HPDE6-E6E7 (cell line): ENCODE measurements at regions not wholly inside any gene's neighbourhood (a gene's known extent, or its start where the extent isn't known, plus 50 kb on each side); places are given as distances from the start of the nearest gene placed in this dataset.

Source experiments
- DNase-seq: peaks from one replicate; pipeline ENCODE4 v3.0.0; 2011; ENCODE audit warnings: missing footprints; ENCODE audit errors: extremely low spot score

DNA sequence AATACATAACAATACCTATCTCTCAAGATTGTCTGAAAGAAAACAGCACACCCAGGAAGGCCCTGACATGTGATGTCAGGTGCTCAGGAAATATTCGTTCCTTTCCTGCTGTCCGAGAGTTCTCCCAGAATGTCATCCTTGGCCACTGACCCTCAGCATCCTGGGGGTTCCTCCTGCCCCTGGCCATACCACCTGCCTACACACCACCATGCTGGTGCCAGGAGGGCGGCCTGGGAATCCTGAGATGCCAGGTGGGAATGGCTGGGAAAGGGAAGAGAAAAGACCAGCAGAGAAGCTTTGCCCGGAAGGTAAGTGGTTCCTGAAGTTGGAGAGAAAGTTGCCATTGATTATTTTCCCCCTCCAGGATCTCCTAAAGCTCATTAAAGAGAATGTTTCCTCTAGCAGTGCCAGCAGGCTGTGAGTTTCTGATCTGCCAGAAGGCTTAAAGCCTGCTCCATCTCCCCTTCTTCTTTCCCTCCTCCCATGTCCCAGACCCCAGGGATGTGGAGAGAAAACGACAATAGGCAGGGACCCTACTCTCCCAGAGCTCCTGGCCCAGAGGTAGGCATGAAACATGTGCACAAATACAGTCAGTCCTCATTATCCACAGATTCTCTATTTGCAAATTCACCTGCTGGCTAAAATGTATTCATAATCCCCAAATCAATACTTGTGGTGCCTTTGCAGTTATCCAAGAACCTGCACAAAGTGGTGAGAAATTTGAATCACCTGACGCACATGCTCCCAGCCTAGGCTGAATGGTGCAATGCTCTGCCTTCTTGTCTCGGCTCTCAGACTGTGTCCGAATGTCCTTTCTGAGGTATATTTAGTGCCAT is 147.1 kb upstream of the MYCN start:
- DNase-seq = no peak

DNA sequence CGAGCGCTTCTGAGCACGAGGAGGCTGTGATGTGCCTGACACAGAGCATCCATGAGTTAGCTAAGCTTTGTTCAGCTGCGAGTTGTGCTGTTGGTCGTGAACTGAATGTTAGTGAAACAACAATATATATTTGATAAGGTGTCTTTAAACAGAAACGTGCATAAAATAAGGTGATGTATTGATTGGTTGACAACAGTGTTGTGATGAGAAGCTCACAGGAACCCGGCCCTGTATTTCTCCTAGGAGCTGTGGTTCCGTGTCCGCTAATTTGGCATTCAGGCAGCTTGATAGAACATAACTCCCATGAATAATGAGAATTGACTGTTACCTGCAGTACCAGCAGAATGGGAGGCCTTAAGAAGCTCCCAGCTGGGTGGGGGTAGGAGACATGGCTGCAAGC is 146.4 kb upstream of the MYCN start:
- no peak for DNase-seq

DNA sequence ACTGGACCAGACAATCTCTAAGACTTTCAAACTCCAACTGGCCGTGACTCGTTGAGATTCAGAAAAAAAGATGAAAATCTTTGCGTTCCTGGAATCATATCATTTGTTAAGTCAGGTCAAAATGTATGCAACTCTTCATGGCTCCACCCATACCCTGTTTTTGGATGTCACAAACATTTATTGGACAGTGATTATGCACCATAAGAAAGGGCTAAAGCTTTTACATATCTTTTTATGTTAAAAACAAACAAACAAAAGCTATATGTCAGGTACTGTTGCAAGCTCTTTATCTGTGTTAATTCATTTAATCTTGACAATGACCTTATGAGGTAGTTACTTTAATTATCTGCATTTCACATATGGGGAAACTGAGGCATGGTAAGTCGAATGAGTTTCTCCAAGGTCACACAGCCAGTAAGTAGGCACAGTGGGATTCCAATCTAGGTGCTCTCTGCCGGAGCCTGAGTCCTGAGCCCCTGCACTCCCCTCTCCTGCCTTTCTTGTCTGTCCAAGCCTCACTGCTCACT is 145.7 kb upstream of the MYCN start:
- no peak for DNase-seq

DNA sequence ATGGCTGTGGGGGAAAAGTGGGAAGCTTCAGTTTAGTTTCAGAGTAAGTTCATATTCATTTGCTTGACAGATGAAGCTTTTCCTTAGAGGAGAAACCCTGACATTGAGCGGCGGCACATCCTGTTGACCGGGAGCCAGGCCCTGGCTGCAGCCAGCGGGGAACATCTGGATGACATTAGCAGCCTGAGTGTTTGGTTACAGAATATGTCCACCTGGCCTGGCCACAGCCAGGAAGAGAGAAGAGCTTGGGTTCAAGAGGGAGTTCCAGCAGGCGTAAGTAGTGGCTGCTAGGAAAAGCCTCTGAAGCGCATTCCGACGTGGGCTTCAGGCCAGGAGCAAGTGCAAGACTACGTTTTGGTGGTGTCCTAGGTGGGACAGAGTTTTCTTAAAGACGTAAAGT is 144.9 kb upstream of the MYCN start:
- no peak for DNase-seq

DNA sequence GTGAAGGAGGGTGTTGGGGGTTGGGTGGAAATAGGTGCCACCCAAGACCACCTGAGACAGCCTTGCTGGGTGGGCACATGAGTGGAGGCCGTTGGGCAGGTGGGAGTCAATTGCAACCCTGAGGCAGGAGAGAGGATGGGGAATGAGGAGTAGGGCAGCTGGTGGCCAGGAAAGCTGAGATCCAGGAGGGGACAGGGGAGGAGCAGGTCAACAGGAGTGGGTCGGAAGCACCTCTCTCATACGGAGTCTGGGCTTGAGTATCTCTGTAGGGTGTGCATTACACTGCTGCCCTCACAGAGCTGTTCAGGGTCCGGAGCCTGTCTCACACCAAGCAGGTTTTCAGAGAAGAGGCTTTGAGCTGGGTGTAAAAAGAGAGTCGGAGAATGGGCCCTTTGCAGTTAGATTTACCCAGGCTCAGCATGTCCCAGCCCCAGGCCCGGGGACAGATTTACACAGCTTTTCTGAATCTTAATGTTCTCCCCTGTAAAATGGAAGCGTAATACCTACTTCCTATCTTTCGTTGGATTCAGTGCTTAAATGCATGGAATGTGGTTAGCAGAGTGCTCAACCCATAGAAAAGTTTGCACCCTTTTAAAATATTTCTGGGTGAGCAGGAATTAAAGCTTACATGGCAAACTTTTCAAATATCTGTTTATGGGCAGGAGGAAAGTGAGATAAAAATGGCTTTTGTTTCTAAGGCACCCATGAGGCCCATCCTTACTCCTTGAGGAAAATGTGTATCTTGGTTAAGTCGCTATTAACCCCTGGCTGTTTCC is 144.0 kb upstream of the MYCN start:
- no peak for DNase-seq

DNA sequence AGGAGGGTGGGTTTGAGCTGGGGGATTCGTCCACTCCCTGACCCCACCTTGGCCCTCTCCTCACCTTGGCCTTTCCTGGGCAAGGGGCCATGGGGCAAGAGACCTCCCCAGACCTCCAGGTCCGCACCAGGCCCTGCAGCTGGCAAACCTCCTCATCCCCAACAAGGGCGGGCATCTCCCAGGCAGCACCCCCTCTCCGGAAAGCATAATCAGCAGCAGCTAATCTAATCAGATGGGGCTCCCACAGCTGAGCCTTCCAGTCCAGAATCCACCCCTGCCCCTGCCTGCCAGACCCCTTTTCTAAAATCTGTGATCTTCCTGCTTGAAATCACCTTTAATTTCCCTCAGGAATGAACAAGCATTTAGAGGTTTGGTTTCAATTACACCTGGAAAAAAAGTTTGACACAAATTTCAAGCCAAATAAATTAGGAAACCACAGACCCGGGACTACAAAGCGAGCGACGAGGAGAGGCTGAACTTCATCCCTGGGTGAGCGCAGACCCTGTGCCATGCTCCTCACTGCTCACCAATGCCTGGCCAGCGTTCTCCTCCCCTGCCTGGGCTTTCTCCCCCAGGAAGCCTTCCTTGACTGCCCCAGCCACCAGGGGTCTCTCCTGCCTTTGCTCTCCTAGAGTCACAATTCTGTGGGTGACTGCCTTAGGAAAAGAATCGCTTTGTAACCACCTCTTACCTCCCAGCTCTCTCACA is 143.0 kb upstream of the MYCN start:
- no peak for DNase-seq

DNA sequence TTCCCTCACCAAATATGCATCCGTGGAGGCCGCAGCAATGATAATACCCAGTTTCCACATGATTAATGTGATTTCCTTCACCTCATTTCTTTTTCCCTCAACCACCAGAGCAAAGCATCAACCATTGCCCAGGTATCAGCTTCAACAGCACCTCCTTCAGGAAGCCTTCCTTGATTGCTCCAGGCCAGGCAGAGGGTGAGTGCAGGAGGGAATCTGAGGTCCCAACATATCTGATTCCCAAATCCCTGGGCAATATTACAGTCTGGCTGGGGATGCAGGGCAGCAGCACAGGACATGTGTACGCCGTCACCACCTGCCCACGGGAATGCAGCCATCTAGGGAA is 142.4 kb upstream of the MYCN start:
- no peak for DNase-seq

DNA sequence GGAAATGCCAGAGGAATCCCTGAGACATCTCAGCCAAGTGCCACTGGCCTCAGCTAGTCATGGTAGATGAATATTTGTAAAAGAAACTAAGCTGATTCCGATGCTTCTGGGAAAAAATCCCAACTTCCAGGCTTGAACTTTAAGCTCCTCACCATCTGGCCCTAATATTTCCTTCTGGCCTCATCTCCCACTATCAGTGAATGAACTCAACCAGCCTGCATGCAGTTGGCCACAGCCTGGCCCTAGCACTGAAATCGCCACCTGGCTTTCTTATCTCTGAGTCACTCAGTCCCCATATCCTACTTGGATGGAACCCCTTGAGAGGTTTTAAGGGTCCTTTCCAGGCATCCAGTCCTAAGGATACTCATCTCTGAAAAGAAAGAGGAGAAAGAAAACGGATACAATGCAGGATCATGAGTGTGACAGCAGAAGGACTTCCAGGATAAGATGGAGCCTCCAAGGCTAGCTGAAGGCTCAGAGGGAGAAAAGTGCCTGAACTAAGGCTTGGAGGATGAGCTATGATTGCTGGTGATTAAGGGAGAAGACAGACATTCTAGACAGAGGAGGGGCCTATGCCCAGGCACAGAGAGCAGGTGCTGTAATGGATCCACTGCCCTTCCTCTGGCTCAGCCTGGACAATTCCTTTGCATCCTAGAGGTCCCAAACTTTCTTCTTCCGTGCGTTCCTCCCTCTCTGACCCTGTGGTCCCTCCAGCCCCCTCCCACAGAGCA is 141.5 kb upstream of the MYCN start:
- no peak for DNase-seq

DNA sequence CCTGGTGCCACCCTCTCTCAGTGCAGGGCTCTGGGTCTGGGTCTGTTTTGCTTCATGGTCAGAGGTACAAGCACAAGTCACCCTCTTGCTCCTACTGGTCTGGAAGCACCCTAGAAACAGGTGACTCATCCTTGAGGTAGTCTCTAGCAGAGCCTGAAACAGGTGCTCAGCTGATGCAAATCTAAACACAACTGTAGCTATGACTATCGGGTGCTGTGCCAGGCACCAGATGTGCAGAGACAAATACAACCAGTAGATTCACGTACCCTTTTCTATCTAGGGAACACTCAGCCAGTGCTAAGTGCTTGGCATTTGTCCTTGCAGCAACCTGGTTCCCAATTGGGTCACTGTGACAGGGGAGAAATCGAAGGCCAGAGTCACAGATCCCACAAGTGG is 140.9 kb upstream of the MYCN start:
- DNase-seq = no peak

DNA sequence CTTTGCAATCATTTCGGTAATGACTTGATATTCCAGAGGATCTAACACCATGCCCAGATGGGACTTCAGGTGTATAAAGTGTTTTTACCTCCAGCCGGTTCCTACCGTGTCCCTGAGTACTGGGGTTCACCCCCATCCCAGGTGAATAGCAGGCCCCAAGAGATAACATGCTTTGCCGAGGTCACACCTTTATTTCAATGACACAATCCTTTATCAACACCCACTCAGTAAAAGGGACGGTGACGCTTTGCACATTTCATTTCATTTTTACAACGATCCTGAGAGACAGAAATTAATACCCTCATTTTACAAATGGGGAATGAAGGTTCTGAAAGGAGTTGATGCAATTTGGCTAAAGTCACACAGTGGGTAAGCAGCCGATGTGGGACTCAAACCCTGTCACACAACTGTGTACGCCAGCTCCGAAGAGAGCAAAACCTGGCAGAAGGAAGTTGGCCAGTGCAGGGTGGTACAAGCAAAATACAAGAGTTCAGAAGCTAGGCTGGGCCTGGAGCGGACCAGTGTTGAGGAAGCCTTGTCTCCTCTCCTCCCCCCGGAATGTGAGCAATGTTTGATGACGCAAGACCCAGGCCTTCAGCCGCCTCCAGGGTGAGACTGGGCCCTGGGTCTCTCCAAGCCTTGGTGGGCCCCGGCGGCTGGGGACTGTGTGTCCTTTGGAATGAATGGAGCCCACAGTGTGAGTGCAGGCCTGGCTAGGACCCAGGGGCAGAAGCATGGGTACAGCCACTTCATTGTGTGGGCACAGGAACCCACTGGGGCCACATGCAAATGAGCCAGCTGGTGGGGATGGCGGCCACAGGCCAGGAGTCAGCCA is 139.6 kb upstream of the MYCN start:
- DNase-seq = no peak

DNA sequence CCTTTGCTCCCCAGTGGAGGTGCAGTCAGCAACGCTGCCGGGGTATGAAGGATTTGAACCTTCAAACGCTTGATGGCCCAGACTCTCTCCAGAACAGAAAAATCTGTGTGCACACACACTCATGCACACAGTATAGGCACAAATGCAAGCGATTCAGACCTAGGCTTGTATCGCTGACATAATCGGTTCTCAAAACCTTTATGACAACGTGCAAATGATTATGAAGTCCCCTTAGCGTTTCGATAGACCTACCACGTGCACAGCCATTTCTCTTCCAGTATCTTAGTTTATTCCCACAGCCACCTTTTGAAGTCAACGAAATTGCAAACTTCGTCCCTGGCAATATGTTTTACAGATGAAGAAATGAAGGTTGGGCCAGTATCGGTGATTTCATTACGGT is 138.9 kb upstream of the MYCN start:
- no peak for DNase-seq

DNA sequence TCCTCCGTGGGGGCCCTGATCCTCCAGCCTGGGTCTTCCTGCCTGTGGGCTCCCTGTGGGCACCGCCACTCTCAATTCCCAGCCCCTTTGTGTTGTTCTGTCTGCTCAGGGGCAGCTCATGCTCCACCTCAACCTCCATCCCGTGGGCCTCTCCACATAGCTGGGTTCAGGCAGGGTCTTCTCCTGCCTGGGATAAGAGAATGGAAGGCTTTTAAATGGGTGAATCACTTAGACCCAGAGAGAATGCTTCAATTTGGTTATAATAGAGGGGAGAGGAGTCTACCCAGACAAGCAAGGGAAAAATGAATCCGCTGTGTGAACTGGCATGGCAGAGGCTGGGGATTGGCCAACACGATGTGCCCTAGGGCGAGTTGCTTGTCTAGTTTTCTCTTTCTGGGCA is 138.4 kb upstream of the MYCN start:
- DNase-seq = no peak

DNA sequence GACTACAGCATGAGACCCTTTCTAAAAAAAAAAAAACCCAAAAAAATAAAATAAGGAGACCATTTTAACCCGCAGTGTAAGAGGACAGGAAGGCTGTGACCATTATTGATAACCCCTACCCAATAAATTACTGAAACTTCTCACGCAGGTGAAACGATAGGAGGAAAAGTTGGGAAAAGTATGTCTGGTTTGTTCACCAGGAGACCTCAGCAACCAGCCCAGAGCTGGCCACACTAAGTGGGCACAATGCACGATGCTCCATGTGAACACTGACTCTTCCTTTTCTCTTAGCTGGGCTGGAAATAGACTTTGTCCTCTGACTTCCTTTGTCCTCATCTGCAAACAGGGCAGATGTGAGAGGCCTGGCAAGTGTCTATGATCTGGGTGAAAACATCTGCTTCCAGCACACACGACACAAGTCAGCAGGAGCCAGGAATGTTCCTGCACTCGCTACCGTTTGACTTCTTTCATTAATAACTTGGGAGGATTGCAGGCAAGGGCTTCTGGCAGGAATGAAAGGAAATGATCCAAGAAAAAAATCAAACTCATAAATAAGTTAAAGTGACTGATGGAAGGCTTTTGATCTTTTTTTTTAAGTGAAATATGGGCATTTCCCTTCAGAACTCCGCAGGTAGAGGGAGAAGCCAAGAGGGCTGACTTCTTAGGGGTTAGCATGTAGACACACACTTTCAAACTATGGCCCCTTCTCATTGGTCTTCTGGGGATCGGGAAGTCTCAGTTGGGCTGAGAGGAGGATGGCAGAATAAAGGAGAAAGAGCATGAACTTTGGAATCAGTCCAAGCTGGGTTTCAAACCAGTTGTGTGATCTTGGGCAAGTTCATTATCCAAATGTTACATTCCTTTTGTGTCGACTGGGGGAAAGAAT is 137.4 kb upstream of the MYCN start:
- no peak for DNase-seq

DNA sequence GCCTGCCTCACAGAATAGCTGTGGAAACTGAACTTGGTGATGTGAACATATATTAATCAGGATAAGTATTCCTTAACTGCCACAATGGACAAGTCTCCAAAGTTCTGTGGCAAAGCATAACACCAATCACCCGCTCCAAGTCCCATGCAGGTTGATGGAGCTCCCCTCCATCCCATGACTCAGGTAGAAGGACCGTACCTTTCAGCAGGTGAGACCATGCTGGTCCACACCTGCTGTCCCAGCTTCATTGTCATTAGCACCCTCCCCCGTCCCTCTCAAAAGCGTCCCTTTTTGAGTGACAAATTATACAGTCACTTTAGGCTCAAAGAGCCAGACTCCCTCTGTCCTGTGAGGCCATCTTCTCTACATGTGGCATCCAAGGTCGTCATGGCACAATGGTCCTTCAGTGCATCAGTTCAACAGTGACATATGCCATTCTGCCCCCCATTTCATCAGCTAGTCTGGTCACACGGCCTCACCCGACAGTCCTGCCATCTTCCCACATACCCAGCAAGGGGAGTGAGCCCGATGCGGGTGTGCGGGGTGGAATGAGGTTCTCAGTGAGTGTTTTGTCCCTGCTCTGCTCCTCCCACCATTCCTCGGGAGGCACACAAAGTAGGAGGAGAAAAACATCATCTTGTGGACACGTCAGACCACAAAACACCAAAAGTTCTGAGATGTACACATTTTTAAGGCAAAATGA is 136.7 kb upstream of the MYCN start:
- DNase-seq = no peak

DNA sequence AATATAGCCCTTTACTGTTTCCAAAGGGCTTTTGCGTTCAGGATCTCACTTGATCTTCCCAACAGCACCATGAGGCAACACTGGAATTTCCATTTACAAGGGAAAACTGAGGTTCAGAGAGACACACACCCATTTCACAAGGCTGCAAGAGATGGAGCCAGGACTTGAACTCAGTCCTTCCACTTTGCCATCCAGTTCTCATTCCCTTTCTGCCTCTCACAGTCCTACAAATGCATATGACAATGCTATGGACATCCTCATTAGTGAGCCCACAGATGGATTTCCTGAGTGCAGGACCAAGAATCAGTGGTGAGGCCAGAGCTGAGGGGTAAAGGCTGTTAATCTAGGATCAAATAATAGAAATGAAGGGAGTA is 136.1 kb upstream of the MYCN start:
- DNase-seq = no peak

DNA sequence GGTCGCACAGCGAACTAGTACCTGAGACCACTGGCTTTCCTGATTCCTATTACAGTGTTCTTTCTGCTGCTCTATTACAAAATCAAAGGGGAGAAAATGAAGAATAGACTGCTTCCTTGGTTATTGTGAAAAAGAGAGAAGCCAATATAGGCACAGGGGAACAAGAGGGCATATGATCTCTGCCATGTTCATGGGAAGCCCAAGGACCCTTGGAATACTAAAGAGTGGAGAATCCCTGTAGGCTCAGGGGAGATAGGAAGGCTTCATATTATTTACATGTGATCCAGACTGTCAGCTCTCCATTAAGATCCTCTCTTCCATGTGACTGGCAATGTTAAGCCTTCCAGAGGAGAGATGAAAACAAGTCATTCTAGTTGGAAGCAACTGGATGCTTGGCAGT is 135.7 kb upstream of the MYCN start:
- DNase-seq = no peak

DNA sequence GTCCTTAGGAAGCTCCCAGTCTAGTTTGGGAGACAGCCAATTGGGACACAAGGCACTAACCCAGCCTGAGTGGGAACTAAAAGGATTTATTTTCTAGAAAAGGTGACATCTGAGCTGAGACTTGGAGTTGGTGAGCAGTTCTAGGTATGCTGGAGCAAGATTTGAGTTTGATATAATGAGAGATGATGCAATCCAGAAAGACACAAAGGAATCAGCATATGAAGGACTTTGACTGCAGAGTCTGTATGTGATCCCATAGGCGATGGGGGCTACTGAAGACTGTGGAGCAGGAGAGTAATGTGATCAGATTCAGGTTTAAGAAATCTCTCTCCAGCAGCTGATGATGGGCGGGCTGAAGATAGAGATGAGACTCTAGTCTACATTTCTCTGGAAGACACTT is 135.1 kb upstream of the MYCN start:
- DNase-seq = no peak

DNA sequence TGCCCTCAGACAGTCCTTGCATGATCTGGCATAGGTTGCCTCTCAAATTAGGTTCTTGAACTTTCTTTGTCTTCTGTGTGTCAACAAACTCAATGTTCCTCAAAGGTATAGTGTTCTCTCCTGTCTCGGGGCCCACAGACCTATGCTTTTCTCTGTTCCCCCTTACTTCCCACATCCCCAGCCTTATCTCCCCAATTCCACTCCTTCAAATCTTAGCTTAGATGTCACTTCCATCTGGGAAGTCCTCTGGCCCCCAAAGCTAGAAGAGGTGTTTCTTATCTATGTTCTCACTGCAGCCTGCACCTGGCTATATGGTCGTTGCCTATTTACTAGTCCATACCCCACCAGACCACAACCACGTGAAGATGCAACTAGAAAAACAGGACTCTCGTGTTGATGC is 134.6 kb upstream of the MYCN start:
- no peak for DNase-seq

DNA sequence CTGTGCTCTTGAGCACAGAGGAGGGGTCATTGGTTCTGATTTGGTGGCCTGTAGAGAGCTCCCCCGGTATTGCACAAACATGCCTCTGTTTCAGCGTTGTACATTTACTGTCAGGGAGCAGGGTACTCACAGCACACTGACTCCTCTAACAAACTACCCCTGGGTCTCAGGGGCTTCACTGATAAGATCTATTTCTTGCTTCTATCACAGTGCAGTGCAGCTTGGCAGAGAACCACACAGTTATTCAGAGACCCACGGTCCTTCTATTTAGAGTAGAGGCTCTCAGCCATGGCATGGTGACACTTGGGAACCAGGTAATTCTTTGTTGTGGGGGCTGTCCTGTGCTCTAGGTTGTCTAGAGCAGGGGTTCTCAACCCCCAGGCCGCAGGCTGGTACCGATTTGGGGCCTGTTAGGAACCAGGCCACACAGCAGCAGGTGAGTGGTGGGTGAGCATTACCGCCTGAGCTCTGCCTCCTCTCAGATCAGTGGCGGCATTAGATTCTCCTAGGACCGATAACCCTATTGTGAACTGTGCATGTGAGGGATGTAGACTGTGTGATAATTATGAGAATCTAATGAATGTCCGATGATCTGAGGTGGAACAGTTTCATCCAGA is 133.4 kb upstream of the MYCN start:
- no peak for DNase-seq
